CD4-positive, CD25-positive, alpha-beta regulatory T cell (primary cell): ENCODE measurements at regions not wholly inside any gene's neighbourhood (a gene's known extent, or its start where the extent isn't known, plus 50 kb on each side); places are given as distances from the start of the nearest gene placed in this dataset.

ENCODE experiments used
- ATAC-seq, 2 donors: fragments of 150-1000 bp; cut with Tn5 transposase; one replicate each; pipeline ENCODE4 v1.10.0; 2021; ENCODE audit warnings: low read depth in 2 of 2, moderate number of reproducible peaks in 2 of 2, moderate library complexity in 1 of 2
- DNase-seq, 3 donors: peaks; one replicate each; pipeline versions ENCODE4 v3.0.0 to v3.0.0-alpha.2; 2012 to 2022; ENCODE audit warnings: mixed read lengths in 1 of 3
- H3K27ac ChIP-seq: one replicate; pipeline ENCODE4 v1.7.0; 2013; ENCODE audit warnings: mild to moderate bottlenecking, low read length; ENCODE audit not compliant: insufficient read depth, poor library complexity, severe bottlenecking
- H3K27me3 ChIP-seq: one replicate; pipeline ENCODE4 v1.7.0; 2013; ENCODE audit warnings: low read length; ENCODE audit not compliant: control insufficient read depth, insufficient read depth
- H3K36me3 ChIP-seq: one replicate; pipeline ENCODE4 v1.7.0; 2013; ENCODE audit warnings: mild to moderate bottlenecking, low read length, moderate library complexity; ENCODE audit not compliant: control insufficient read depth, insufficient read depth
- H3K4me1 ChIP-seq: 2 replicates; pipeline ENCODE4 v1.7.0; 2013; ENCODE audit warnings: mild to moderate bottlenecking, low read length; ENCODE audit not compliant: insufficient read depth, control insufficient read depth, poor library complexity, severe bottlenecking
- H3K4me3 ChIP-seq: one replicate; pipeline ENCODE4 v1.7.0; 2013; ENCODE audit warnings: low read depth, mild to moderate bottlenecking, low read length, moderate library complexity
- H3K9me3 ChIP-seq, 2 experiments: 1 replicate in 1 of 2; 2 replicates in 1 of 2; pipeline ENCODE4 v1.7.0; 2013; ENCODE audit warnings: low read length in 2 of 2, mild to moderate bottlenecking in 1 of 2, moderate library complexity in 1 of 2; ENCODE audit not compliant: control insufficient read depth in 2 of 2
- H3K27ac Mint-ChIP-seq, 3 donors: one replicate each; pipeline ENCODE4 v1.8.0; 2020 to 2022; ENCODE audit warnings: mild to moderate bottlenecking in 3 of 3, mixed read lengths in 3 of 3, moderate library complexity in 2 of 3
- H3K27me3 Mint-ChIP-seq: one replicate; pipeline ENCODE4 v1.8.0; 2022; ENCODE audit warnings: mild to moderate bottlenecking, mixed read lengths
- H3K36me3 Mint-ChIP-seq: one replicate; pipeline ENCODE4 v1.8.0; 2020; ENCODE audit warnings: mixed read lengths
- H3K4me1 Mint-ChIP-seq, 4 donors: one replicate each; pipeline ENCODE4 v1.8.0; 2020 to 2022; ENCODE audit warnings: mixed read lengths in 4 of 4, mild to moderate bottlenecking in 1 of 4
- H3K4me3 Mint-ChIP-seq, 4 donors: one replicate each; pipeline ENCODE4 v1.8.0; 2020 to 2022; ENCODE audit warnings: mild to moderate bottlenecking in 4 of 4, mixed read lengths in 4 of 4, moderate library complexity in 3 of 4
- H3K9me3 Mint-ChIP-seq, 7 donors: one replicate each; pipeline ENCODE4 v1.8.0; 2020 to 2022; ENCODE audit warnings: mixed read lengths in 7 of 7, mild to moderate bottlenecking in 3 of 7, moderate library complexity in 2 of 7

DNA sequence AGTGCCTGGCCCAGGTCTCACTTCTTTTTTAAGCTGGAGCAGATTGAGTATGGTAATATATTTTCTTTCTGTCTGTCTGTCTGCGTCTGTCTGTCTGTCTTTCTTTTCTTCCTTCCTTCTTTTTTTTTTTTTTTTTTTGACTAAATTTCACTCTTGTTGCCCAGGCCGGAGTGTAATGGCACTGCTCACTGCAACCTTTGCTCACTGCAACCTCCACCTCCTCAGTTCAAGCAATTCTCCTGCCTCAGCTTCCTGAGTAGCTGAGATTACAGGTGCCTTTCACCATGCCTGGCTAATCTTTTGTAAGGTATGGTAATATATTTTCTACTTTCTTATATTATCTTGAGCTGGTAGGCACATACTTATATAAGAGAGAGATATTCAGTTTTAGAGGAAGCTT lies 196.3 kb upstream of the MARCKS start:
- Mint-ChIP-seq H3K4me1 (no peaks in the 10 kb centered on the region), H3K27ac (no peak overlapping the region), H3K9me3 (peaks cover 0 to 5% (median 0%) of the 10 kb centered on the region in 7 donors), H3K27me3 (peaks cover 7% of the 10 kb centered on the region), H3K4me3 (no peak overlapping the region), H3K36me3 (no peaks in the 10 kb centered on the region)
- H3K36me3 ChIP-seq, result no peaks in the 10 kb centered on the region
- no peak overlapping the region for H3K27ac ChIP-seq
- no peak overlapping the region for H3K4me3 ChIP-seq
- no peaks in the 10 kb centered on the region for H3K4me1 ChIP-seq
- H3K9me3 ChIP-seq, result no peaks in the 10 kb centered on the region
- no peak for DNase-seq
- peaks cover 5% of the 10 kb centered on the region for H3K27me3 ChIP-seq
- ATAC-seq, result no peak

DNA sequence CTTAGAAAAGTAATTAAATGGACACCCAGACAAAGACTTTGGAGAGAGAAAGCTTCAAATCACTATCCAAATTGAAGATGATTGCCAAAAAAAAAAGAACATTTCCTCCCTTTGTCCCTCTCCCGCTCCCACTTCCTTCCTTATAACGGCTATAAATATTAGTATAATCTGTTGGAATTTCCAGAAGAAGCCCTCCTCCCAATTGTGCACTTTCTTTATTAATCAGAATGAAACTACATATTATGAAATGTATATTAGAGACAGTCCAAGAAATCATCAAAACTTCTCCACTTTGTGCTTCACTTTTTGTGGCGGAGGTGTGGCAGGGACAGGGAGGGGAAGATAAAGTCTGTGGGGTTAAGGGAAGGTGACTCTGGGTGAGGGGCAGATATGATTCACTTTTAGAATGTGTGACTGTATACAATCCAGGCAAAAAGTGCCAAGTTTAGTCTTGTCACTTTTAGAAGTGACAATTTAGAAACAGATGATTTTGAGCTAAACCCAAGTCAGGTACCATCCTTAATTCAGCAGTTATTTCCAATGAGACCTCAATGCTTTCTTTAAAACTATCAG lies 195.0 kb upstream of the MARCKS start:
- H3K27me3 Mint-ChIP-seq, result peaks cover 7% of the 10 kb centered on the region
- H3K9me3 Mint-ChIP-seq, result peaks cover 0 to 5% (median 0%) of the 10 kb centered on the region in 7 donors
- DNase-seq, result no peak
- no peak overlapping the region for H3K4me3 ChIP-seq
- H3K27ac ChIP-seq, result no peak overlapping the region
- no peaks in the 10 kb centered on the region for H3K9me3 ChIP-seq
- no peak for ATAC-seq
- no peaks in the 10 kb centered on the region for H3K36me3 Mint-ChIP-seq
- H3K27ac Mint-ChIP-seq, result no peak overlapping the region
- no peaks in the 10 kb centered on the region for H3K4me1 Mint-ChIP-seq
- no peak overlapping the region for H3K4me3 Mint-ChIP-seq
- H3K36me3 ChIP-seq, result no peaks in the 10 kb centered on the region
- H3K27me3 ChIP-seq, result peaks cover 5% of the 10 kb centered on the region
- no peaks in the 10 kb centered on the region for H3K4me1 ChIP-seq

DNA sequence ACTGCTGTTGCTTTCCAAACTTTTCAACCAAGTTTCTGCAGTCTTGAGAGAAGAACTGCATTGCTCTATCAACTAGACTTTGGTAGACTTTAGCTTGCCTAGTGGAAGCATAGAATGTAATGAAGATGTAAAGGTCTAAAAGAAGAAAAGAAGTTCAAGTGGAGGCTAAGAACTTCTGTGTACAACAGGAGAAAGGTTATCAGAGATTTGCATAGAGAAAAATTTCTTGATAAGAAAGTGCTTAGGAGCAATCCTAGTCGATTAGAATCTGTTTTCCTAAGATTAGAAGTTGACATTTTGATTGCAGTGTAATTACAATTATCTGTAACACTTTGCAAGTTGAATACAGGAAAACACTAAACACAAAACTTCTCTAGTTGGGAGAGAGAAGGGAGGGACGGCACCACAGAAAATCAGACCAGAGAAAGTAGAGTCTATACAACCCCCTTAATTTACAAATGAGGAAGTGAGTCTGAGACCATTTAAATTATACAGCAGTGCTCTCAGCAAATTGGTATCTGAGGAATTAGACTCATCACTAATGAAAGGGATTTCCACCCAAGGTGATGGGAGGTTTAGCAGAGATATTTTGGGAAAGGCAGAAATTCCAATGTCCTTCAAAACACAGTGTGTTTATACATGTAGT lies 194.3 kb upstream of the MARCKS start:
- no peaks in the 10 kb centered on the region for H3K4me1 ChIP-seq
- no peaks in the 10 kb centered on the region for H3K36me3 ChIP-seq
- Mint-ChIP-seq H3K9me3 (peaks cover 0 to 5% (median 0%) of the 10 kb centered on the region in 7 donors), H3K4me1 (no peaks in the 10 kb centered on the region), H3K27me3 (peaks cover 7% of the 10 kb centered on the region), H3K36me3 (no peaks in the 10 kb centered on the region), H3K4me3 (no peak overlapping the region), H3K27ac (no peak overlapping the region)
- DNase-seq (no peak), ATAC-seq (no peak)
- no peaks in the 10 kb centered on the region for H3K9me3 ChIP-seq
- no peak overlapping the region for H3K4me3 ChIP-seq
- H3K27me3 ChIP-seq, result peaks cover 4% of the 10 kb centered on the region
- H3K27ac ChIP-seq, result no peak overlapping the region

DNA sequence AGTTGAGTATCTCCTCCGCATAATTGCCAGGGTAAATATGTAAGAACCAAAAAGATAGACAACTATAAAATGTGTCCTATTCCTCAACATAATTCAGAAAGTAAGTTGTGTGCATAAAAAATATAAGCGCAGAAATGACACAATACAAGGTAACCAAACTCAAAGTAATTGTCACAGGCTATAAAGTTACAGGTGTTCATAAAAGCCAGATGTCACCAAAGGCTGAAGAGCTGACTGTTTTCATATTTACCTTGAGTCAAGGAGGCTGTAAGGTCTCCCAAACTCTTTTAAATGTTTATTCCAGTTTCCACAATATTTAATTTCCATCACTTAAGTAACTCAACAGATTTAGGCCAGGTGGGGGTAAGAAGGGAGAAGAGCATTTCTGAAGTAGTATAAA lies 192.2 kb upstream of the MARCKS start:
- H3K9me3 Mint-ChIP-seq, result peaks cover 0 to 5% (median 0%) of the 10 kb centered on the region in 7 donors
- no peaks in the 10 kb centered on the region for H3K4me1 Mint-ChIP-seq

DNA sequence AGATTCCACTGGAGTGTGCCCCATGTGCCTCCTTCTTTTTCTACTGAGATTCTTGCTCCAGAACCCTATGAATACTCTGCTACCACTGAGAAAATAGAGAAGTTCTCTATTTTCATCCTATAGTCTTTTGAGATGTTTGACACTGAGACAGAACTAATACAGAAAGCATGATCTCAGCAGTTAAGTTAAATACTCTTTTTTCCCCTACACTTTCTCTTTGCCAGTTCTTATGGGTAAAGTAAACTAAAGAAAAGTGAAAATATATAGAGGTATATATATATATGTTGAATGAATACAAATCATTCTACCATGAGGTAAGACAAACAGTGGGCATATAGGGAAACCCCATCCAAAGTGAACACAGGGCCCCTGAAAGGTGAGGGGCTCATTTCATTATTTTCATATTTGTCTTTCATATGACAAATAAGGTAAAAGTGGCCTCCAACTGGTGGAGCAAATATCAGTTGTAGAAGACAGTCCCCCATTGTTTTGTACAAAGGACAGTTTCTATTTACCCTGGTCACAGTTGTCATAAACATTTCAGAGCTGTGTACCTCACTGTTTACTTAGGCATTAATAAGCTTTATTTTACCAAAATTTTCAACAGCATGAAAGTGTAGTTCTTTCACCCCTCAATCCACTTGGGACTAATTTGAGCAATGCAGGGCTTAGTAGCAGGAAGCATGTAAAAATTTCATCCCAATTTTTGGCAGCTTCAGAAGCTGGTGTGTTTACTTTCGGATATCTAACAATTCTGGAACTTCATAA lies 188.3 kb upstream of the MARCKS start:
- no peak for ATAC-seq
- Mint-ChIP-seq H3K4me1 (no peaks in the 10 kb centered on the region), H3K27ac (no peak overlapping the region), H3K27me3 (no peaks in the 10 kb centered on the region), H3K4me3 (no peak overlapping the region), H3K9me3 (peaks cover 0 to 5% (median 0%) of the 10 kb centered on the region in 7 donors), H3K36me3 (no peaks in the 10 kb centered on the region)
- Histone ChIP-seq H3K9me3 (no peaks in the 10 kb centered on the region), H3K27me3 (peaks cover 2% of the 10 kb centered on the region), H3K4me3 (no peak overlapping the region), H3K4me1 (no peaks in the 10 kb centered on the region), H3K27ac (no peak overlapping the region), H3K36me3 (no peaks in the 10 kb centered on the region)
- DNase-seq, result no peak

More for the DNA sequence above, 192.2 kb upstream of the MARCKS start:
- peaks cover 2% of the 10 kb centered on the region for H3K27me3 ChIP-seq
- no peaks in the 10 kb centered on the region for H3K36me3 ChIP-seq
- Mint-ChIP-seq H3K36me3 (no peaks in the 10 kb centered on the region), H3K27ac (no peak overlapping the region), H3K27me3 (peaks cover 7% of the 10 kb centered on the region), H3K4me3 (no peak overlapping the region)
- H3K4me1 ChIP-seq, result no peaks in the 10 kb centered on the region
- no peak for ATAC-seq
- DNase-seq, result no peak
- no peaks in the 10 kb centered on the region for H3K9me3 ChIP-seq
- no peak overlapping the region for H3K4me3 ChIP-seq
- no peak overlapping the region for H3K27ac ChIP-seq

- H3K9me3 ChIP-seq, result no peaks in the 10 kb centered on the region
- no peaks in the 10 kb centered on the region for H3K4me1 Mint-ChIP-seq
- no peak for ATAC-seq
Measured at GRCh38 chr6:113669606-113670005, 187.5 kb upstream of the MARCKS start.

DNA sequence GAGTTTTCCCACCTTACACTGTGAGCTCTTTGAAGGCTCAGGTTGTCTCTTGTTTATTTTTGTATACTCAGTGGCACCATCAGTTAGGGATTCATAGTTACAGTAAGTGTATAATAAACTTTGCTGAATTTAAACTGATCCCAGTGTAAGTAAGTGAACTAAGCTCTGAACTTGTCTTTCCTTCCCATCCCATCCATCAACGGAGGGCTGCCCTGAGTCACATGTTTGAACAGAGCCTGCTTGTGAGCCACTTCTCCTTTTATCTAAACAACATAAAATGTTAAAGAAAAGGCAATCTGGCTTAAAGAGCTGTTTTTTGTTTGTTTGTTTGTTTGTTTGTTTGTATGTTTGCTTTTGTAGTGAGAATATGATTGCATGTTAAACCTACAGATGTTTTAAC lies 185.7 kb upstream of the MARCKS start:
- peaks cover 6% of the 10 kb centered on the region for H3K27me3 Mint-ChIP-seq
- Histone ChIP-seq H3K9me3 (no peaks in the 10 kb centered on the region), H3K36me3 (no peaks in the 10 kb centered on the region), H3K27me3 (no peaks in the 10 kb centered on the region), H3K27ac (no peak overlapping the region), H3K4me3 (no peak overlapping the region), H3K4me1 (no peaks in the 10 kb centered on the region)
- DNase-seq, result no peak
- H3K4me3 Mint-ChIP-seq, result no peak overlapping the region
- ATAC-seq, result no peak
- no peak overlapping the region for H3K27ac Mint-ChIP-seq
- no peaks in the 10 kb centered on the region for H3K36me3 Mint-ChIP-seq
- no peaks in the 10 kb centered on the region for H3K4me1 Mint-ChIP-seq
- peaks cover 0 to 2% (median 0%) of the 10 kb centered on the region in 7 donors for H3K9me3 Mint-ChIP-seq

More at GRCh38 chr6:113669606-113670005, 187.5 kb upstream of the MARCKS start:
- H3K36me3 ChIP-seq, result no peaks in the 10 kb centered on the region
- no peaks in the 10 kb centered on the region for H3K27me3 Mint-ChIP-seq
- no peak overlapping the region for H3K27ac ChIP-seq
- H3K4me3 ChIP-seq, result no peak overlapping the region
- no peaks in the 10 kb centered on the region for H3K4me1 ChIP-seq
- no peak for DNase-seq
- H3K27ac Mint-ChIP-seq, result no peak overlapping the region
- H3K4me3 Mint-ChIP-seq, result no peak overlapping the region
- H3K9me3 Mint-ChIP-seq, result peaks cover 0 to 3% (median 0%) of the 10 kb centered on the region in 7 donors
- H3K36me3 Mint-ChIP-seq, result no peaks in the 10 kb centered on the region
- peaks cover 2% of the 10 kb centered on the region for H3K27me3 ChIP-seq
